Lower leg skin (tissue), 4 donors: ENCODE measurements at regions not wholly inside any gene's neighbourhood (a gene's known extent, or its start where the extent isn't known, plus 50 kb on each side); places are given as distances from the start of the nearest gene placed in this dataset.
A peak's percentile ranks its signal among the peaks of the same experiment; 100 is the strongest.

Experiments used
- DNase-seq, 2 donors: peaks; one replicate each; pipeline ENCODE4 v3.0.0-alpha.2; 2019; ENCODE audit warnings: low spot score in 2 of 2
- H3K4me3 ChIP-seq: fragments of 200-600 bp; sonication (generic); 2 replicates; pipeline ENCODE4 v1.5.1; 2017; ENCODE audit warnings: mild to moderate bottlenecking, low read depth; ENCODE audit not compliant: poor library complexity, severe bottlenecking
- POLR2A ChIP-seq, 2 donors: fragments of 450-650 bp; IDR thresholded peaks; one replicate each; pipeline ENCODE4 v1.6.1; 2016 to 2017; ENCODE audit warnings: antibody characterized with exemption in 2 of 2, mild to moderate bottlenecking in 1 of 2, moderate library complexity in 1 of 2
- WGBS, 2 donors: methylation state at CpG; one replicate each; pipeline ENCODE4 v1.1.5; 2018; 5-methylcytosine and 5-hydroxymethylcytosine counted together
- intact Hi-C: fragments of 100-400 bp; cut with DNase I; formaldehyde crosslinking; loops from one replicate; pipeline ENCODE4 v1.15.0; 2023; ENCODE audit warnings: low total_unique reads
- TF ChIP-seq, protein P1 (sequence below), 3 donors: fragments of 450-650 bp; IDR thresholded peaks; one replicate each; pipeline ENCODE4 v1.5.1; 2016; ENCODE audit warnings: antibody characterized with exemption in 3 of 3, mild to moderate bottlenecking in 3 of 3, moderate library complexity in 2 of 3

- WGBS, 2 donors: 53 to 57% methylated on average over 16 to 17 of the region's 17 CpGs
- DNase-seq: peak in 1 of 2 donors; percentile 37
- no peak for TF ChIP-seq POLR2A (IDR thresholded peaks at IDR 0.05)
- TF ChIP-seq, protein P1, sequence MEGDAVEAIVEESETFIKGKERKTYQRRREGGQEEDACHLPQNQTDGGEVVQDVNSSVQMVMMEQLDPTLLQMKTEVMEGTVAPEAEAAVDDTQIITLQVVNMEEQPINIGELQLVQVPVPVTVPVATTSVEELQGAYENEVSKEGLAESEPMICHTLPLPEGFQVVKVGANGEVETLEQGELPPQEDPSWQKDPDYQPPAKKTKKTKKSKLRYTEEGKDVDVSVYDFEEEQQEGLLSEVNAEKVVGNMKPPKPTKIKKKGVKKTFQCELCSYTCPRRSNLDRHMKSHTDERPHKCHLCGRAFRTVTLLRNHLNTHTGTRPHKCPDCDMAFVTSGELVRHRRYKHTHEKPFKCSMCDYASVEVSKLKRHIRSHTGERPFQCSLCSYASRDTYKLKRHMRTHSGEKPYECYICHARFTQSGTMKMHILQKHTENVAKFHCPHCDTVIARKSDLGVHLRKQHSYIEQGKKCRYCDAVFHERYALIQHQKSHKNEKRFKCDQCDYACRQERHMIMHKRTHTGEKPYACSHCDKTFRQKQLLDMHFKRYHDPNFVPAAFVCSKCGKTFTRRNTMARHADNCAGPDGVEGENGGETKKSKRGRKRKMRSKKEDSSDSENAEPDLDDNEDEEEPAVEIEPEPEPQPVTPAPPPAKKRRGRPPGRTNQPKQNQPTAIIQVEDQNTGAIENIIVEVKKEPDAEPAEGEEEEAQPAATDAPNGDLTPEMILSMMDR (IDR thresholded peaks at IDR 0.05): no peak
- intact Hi-C loops: no loop called here
- H3K4me3 ChIP-seq: no peak overlapping the region
Observed at GRCh38 chr13:109654341-109655205, 131.8 kb downstream of the IRS2 start.

DNA sequence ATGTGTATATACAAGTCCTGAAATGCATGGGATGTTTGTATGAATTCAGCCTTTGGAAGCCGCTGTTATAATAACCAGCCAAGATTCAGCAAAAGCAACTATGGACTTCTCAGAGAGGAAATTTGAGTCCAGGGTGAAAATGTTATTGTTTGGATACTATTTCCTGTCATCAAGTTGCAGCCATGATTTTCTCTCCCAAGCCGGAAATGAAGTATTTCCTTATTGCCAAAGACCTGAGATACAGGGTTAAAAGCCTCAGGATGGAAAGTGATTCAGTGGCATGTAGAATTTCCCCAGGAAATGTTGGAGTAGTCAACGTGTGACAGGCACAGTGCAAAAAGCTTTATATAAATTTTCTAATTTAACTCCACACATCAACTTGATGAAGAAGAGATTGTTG is 133.9 kb downstream of the IRS2 start:
- 51 to 57% methylated on average over 3 of the region's 3 CpGs for whole genome bisulfite sequencing, 2 donors
- intact Hi-C loops: no loop called here
- DNase-seq: no peak
- no peak overlapping the region for H3K4me3 ChIP-seq
- TF ChIP-seq, protein P1 (IDR thresholded peaks at IDR 0.05): no peak
- TF ChIP-seq POLR2A (IDR thresholded peaks at IDR 0.05): no peak

- 63 to 66% methylated on average over 6 of the region's 6 CpGs for WGBS, 2 donors
- DNase-seq: no peak
- no peak overlapping the region for H3K4me3 ChIP-seq
- TF ChIP-seq, protein P1 (IDR thresholded peaks at IDR 0.05): no peak
- no peak for TF ChIP-seq POLR2A (IDR thresholded peaks at IDR 0.05)
- intact Hi-C loops: no loop called here
Observed at GRCh38 chr13:109651854-109652253, 134.5 kb downstream of the IRS2 start.

GRCh38 chr13:109651311-109651710 is 135.1 kb downstream of the IRS2 start:
- WGBS, 2 donors: 85 to 92% methylated on average over 5 of the region's 5 CpGs
- H3K4me3 ChIP-seq: no peak overlapping the region
- intact Hi-C loops: no loop called here
- TF ChIP-seq, protein P1 (IDR thresholded peaks at IDR 0.05): no peak
- no peak for TF ChIP-seq POLR2A (IDR thresholded peaks at IDR 0.05)
- DNase-seq: no peak

DNA sequence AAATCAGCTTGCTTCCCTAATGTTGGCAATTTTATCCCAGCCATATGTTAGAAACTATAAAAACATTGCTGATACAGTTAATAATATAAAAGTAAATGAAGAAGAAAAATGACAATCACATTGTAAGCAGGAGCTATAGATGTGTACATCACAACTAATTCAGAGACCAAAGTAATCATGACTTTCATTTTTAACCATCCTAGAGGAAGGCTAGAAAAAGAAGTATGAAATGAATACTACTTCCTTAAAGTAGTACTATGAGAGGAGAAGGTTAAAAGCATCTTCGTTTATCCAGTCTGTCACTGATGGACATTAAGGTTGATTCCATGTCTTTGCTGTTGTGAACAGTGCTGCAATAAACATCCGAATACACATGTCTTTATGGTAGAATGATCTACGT is 135.5 kb downstream of the IRS2 start:
- no peak for TF ChIP-seq POLR2A (IDR thresholded peaks at IDR 0.05)
- H3K4me3 ChIP-seq: no peak overlapping the region
- no peak for DNase-seq
- WGBS, 2 donors: 95 to 98% methylated on average over 3 of the region's 3 CpGs
- intact Hi-C loops: no loop called here

- 85 to 92% methylated on average over 3 of the region's 3 CpGs for WGBS, 2 donors
- DNase-seq: no peak
- intact Hi-C loops: no loop called here
- no peak overlapping the region for H3K4me3 ChIP-seq
- TF ChIP-seq, protein P1 (IDR thresholded peaks at IDR 0.05): no peak
- no peak for TF ChIP-seq POLR2A (IDR thresholded peaks at IDR 0.05)
Observed at GRCh38 chr13:109649713-109650112, 136.7 kb downstream of the IRS2 start.
